CD14-positive monocyte (primary cell): ENCODE measurements at regions not wholly inside any gene's neighbourhood (a gene's known extent, or its start where the extent isn't known, plus 50 kb on each side); places are given as distances from the start of the nearest gene placed in this dataset.

Experiments
- DNase-seq, 3 donors: peaks; one replicate each; pipeline ENCODE4 v3.0.0-alpha.2; 2011 to 2022
- H2AFZ ChIP-seq: 2 replicates; pipeline ENCODE4 v1.6.0; 2012; ENCODE audit warnings: mild to moderate bottlenecking, low read depth, low read length, inconsistent platforms; ENCODE audit not compliant: insufficient read depth, poor library complexity, severe bottlenecking
- H3K27ac ChIP-seq, 2 donors: 1 replicate in 1 of 2; 2 replicates in 1 of 2; pipeline ENCODE4 v1.5.1; 2012 to 2013; ENCODE audit warnings: low read length in 2 of 2, control low read depth in 1 of 2, inconsistent platforms in 1 of 2, low read depth in 1 of 2, mild to moderate bottlenecking in 1 of 2
- H3K27me3 ChIP-seq, 2 donors: one replicate each; pipeline versions ENCODE4 v1.6.0 to v1.6.1; 2011 to 2013; ENCODE audit warnings: low read length in 2 of 2; ENCODE audit not compliant: control insufficient read depth in 2 of 2, insufficient read depth in 2 of 2
- H3K36me3 ChIP-seq, 2 donors: replicated peaks in 1 of 2; 1 replicate in 1 of 2; 2 replicates in 1 of 2; pipeline versions ENCODE4 v1.5.1 to v1.6.1; 2012 to 2013; ENCODE audit warnings: low read length in 2 of 2, control low read depth in 1 of 2, inconsistent platforms in 1 of 2, mild to moderate bottlenecking in 1 of 2; ENCODE audit not compliant: insufficient read depth in 2 of 2, control insufficient read depth in 1 of 2
- H3K4me1 ChIP-seq, 2 donors: 1 replicate in 1 of 2; 2 replicates in 1 of 2; pipeline versions ENCODE4 v1.5.1 to v1.6.1; 2012 to 2013; ENCODE audit warnings: low read length in 2 of 2, control low read depth in 1 of 2, inconsistent platforms in 1 of 2, mild to moderate bottlenecking in 1 of 2, moderate library complexity in 1 of 2; ENCODE audit not compliant: insufficient read depth in 2 of 2, control insufficient read depth in 1 of 2
- H3K4me2 ChIP-seq: replicated peaks from 2 replicates; pipeline ENCODE3; 2012; ENCODE audit warnings: low read length, moderate library complexity, mild to moderate bottlenecking; ENCODE audit not compliant: poor library complexity, severe bottlenecking; ENCODE audit errors: extremely low read depth
- H3K4me3 ChIP-seq, 3 experiments: fragments of 200-600 bp in 1 of 3; sonication (generic) in 1 of 3; replicated peaks in 1 of 3; 1 replicate in 2 of 3; 2 replicates in 1 of 3; pipeline ENCODE4 v1.5.1; 2011 to 2013; ENCODE audit warnings: low read length in 3 of 3, mild to moderate bottlenecking in 3 of 3, control low read depth in 2 of 3, low read depth in 2 of 3, inconsistent platforms in 1 of 3, moderate library complexity in 1 of 3
- H3K79me2 ChIP-seq: 2 replicates; pipeline ENCODE4 v1.6.0; 2012; ENCODE audit warnings: mild to moderate bottlenecking, control low read depth, inconsistent platforms, low read length, moderate library complexity; ENCODE audit not compliant: insufficient read depth
- H3K9ac ChIP-seq: 2 replicates; pipeline ENCODE4 v1.6.0; 2017; ENCODE audit warnings: low read length, mild to moderate bottlenecking; ENCODE audit not compliant: insufficient read depth, poor library complexity, severe bottlenecking
- H3K9me3 ChIP-seq, 2 donors: replicated peaks in 1 of 2; 1 replicate in 1 of 2; 2 replicates in 1 of 2; pipeline versions ENCODE4 v1.5.1 to v1.6.1; 2012 to 2013; ENCODE audit warnings: low read length in 2 of 2, control low read depth in 1 of 2; ENCODE audit not compliant: control insufficient read depth in 1 of 2, insufficient read depth in 1 of 2
- H4K20me1 ChIP-seq: 2 replicates; pipeline ENCODE4 v1.6.0; 2012; ENCODE audit warnings: mild to moderate bottlenecking, low read length, control low read depth, moderate library complexity; ENCODE audit not compliant: insufficient read depth
- H3K27ac Mint-ChIP-seq, 7 donors: one replicate each; pipeline ENCODE4 v1.8.0; 2020; ENCODE audit warnings: mild to moderate bottlenecking in 7 of 7, mixed read lengths in 7 of 7, moderate library complexity in 6 of 7, inconsistent platforms in 2 of 7
- H3K27me3 Mint-ChIP-seq, 3 donors: one replicate each; pipeline ENCODE4 v1.8.0; 2021 to 2022; ENCODE audit warnings: low read depth in 3 of 3, mild to moderate bottlenecking in 3 of 3, mixed read lengths in 3 of 3, moderate library complexity in 3 of 3, inconsistent platforms in 1 of 3
- H3K36me3 Mint-ChIP-seq, 2 donors: one replicate each; pipeline ENCODE4 v1.8.0; 2020; ENCODE audit warnings: mixed read lengths in 2 of 2, inconsistent platforms in 1 of 2, mild to moderate bottlenecking in 1 of 2
- H3K4me1 Mint-ChIP-seq: one replicate; pipeline ENCODE4 v1.8.0; 2020; ENCODE audit warnings: mild to moderate bottlenecking, mixed read lengths
- H3K4me3 Mint-ChIP-seq, 2 donors: one replicate each; pipeline ENCODE4 v1.8.0; 2020; ENCODE audit warnings: mild to moderate bottlenecking in 2 of 2, mixed read lengths in 2 of 2, moderate library complexity in 1 of 2
- H3K9me3 Mint-ChIP-seq, 7 donors: one replicate each; pipeline ENCODE4 v1.8.0; 2020 to 2022; ENCODE audit warnings: mixed read lengths in 7 of 7, mild to moderate bottlenecking in 6 of 7, moderate library complexity in 6 of 7, inconsistent platforms in 2 of 7
- WGBS: methylation state at CpG from one replicate; pipeline ENCODE4 v1.1.5; 2013; ENCODE audit warnings: missing lambda C conversion rate; ENCODE audit not compliant: insufficient coverage; 5-methylcytosine and 5-hydroxymethylcytosine counted together
- intact Hi-C, 2 donors: fragments of 100-400 bp; cut with micrococcal nuclease; formaldehyde crosslinking; loops; one replicate each; pipeline versions ENCODE4 v1.15.0 to v1.15.1; 2023
- TF ChIP-seq, protein P1 (sequence below): fragments of 200-600 bp; IDR thresholded peaks from one replicate; pipeline ENCODE4 v1.8.0; 2022; ENCODE audit warnings: antibody characterized with exemption, mild to moderate bottlenecking

DNA sequence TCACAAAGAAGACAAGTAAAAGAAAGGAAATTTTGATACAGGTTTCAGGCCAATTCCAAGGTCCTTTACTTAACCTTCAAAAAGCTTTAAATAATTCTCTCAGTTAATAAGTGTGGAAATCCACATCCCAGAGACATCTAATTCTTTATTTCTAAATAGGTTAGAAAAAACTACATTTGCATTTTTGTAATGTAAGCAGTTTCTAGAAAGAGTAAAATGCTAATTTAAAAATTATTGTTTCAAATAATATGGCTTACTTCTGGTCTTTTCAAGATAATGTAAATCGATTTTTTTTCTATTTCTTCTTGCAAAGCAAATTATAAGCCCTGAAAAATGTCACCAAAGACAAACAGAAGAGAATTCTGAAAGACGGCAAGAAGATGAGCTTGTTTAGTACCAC lies 180.4 kb upstream of the HHIP start:
- no peaks in the 10 kb centered on the region for H3K9me3 ChIP-seq
- no peaks in the 10 kb centered on the region for H3K4me1 ChIP-seq
- no peaks in the 10 kb centered on the region for H3K79me2 ChIP-seq
- Mint-ChIP-seq H3K27me3 (peaks cover 0 to 5% (median 4%) of the 10 kb centered on the region in 3 donors), H3K27ac (no peak overlapping the region), H3K9me3 (peaks cover 0 to 5% (median 2%) of the 10 kb centered on the region in 7 donors), H3K4me1 (no peaks in the 10 kb centered on the region), H3K36me3 (no peaks in the 10 kb centered on the region), H3K4me3 (no peak overlapping the region)
- no peak for DNase-seq
- H3K4me2 ChIP-seq = no peak overlapping the region
- no peak overlapping the region for H3K27ac ChIP-seq
- intact Hi-C loops = no loop called here
- no peaks in the 10 kb centered on the region for H3K27me3 ChIP-seq
- 80% methylated on average over 1 of the region's 2 CpGs for WGBS
- H3K4me3 ChIP-seq = no peak overlapping the region
- no peaks in the 10 kb centered on the region for H4K20me1 ChIP-seq
- H3K9ac ChIP-seq = no peak overlapping the region
- H3K36me3 ChIP-seq = no peaks in the 10 kb centered on the region
- TF ChIP-seq, protein P1, sequence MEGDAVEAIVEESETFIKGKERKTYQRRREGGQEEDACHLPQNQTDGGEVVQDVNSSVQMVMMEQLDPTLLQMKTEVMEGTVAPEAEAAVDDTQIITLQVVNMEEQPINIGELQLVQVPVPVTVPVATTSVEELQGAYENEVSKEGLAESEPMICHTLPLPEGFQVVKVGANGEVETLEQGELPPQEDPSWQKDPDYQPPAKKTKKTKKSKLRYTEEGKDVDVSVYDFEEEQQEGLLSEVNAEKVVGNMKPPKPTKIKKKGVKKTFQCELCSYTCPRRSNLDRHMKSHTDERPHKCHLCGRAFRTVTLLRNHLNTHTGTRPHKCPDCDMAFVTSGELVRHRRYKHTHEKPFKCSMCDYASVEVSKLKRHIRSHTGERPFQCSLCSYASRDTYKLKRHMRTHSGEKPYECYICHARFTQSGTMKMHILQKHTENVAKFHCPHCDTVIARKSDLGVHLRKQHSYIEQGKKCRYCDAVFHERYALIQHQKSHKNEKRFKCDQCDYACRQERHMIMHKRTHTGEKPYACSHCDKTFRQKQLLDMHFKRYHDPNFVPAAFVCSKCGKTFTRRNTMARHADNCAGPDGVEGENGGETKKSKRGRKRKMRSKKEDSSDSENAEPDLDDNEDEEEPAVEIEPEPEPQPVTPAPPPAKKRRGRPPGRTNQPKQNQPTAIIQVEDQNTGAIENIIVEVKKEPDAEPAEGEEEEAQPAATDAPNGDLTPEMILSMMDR = no peak
- no peak overlapping the region for H2AFZ ChIP-seq

DNA sequence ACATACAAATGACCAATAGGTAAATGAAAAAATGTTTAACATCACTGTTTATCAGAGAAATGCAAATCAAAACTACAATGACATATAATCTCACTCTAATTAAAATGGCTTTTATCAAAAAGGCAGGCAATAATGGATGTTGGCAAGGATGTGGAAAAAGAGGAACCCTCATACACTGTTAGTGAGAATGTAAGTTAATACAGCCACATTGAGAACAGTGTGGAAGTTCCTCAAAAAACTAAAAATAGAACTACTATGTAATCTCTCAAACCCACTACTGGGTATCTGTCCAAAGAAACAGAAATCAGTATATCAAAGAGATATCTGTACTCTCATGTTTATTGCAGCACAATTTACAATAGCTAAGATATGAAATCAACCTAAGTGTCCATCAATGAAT lies 165.9 kb upstream of the HHIP start:
- H4K20me1 ChIP-seq = no peaks in the 10 kb centered on the region

More for the DNA sequence above, 165.9 kb upstream of the HHIP start:
- H3K9ac ChIP-seq = no peak overlapping the region
- no peak for DNase-seq
- Mint-ChIP-seq H3K27me3 (no peaks in the 10 kb centered on the region), H3K4me1 (peaks cover 3% of the 10 kb centered on the region), H3K36me3 (no peaks in the 10 kb centered on the region), H3K4me3 (no peak overlapping the region), H3K9me3 (peaks cover 1 to 18% (median 6%) of the 10 kb centered on the region in 7 donors), H3K27ac (no peak overlapping the region)
- intact Hi-C loops = no loop called here
- no peak overlapping the region for H3K27ac ChIP-seq
- no peak overlapping the region for H3K4me2 ChIP-seq
- no peak overlapping the region for H3K4me3 ChIP-seq
- H3K9me3 ChIP-seq = peaks cover 0 to 9% of the 10 kb centered on the region in 2 donors
- no peaks in the 10 kb centered on the region for H3K36me3 ChIP-seq
- no peaks in the 10 kb centered on the region for H3K4me1 ChIP-seq
- no peaks in the 10 kb centered on the region for H3K27me3 ChIP-seq
- H2AFZ ChIP-seq = no peak overlapping the region
- TF ChIP-seq, protein P1 = no peak
- H3K79me2 ChIP-seq = no peaks in the 10 kb centered on the region
